HUES6 (cell line): ENCODE measurements at regions not wholly inside any gene's neighbourhood (a gene's known extent, or its start where the extent isn't known, plus 50 kb on each side); places are given as distances from the start of the nearest gene placed in this dataset.
"Not testable (repeated sequence)": the region's sequence is repeated elsewhere in the genome, so short reads cannot be mapped to it uniquely, and the experiment has no call there.

ENCODE experiments used
- H3K27ac ChIP-seq: 2 replicates; pipeline ENCODE4 v1.7.0; 2013; ENCODE audit warnings: low read depth, mild to moderate bottlenecking, low read length, inconsistent platforms
- H3K27me3 ChIP-seq: 2 replicates; pipeline ENCODE4 v1.6.1; 2013; ENCODE audit warnings: low read length; ENCODE audit not compliant: control insufficient read depth, insufficient read depth
- H3K36me3 ChIP-seq: 2 replicates; pipeline ENCODE4 v1.6.1; 2013; ENCODE audit warnings: low read length; ENCODE audit not compliant: control insufficient read depth, insufficient read depth
- H3K4me1 ChIP-seq: 2 replicates; pipeline ENCODE4 v1.6.1; 2013; ENCODE audit warnings: low read length; ENCODE audit not compliant: control insufficient read depth, insufficient read depth
- H3K4me3 ChIP-seq: 2 replicates; pipeline ENCODE4 v1.5.1; 2013; ENCODE audit warnings: low read depth, low read length
- H3K9ac ChIP-seq: one replicate; pipeline ENCODE4 v1.6.1; 2013; ENCODE audit warnings: mild to moderate bottlenecking, low read length
- H3K9me3 ChIP-seq: 2 replicates; pipeline ENCODE4 v1.6.1; 2013; ENCODE audit warnings: low read depth, low read length; ENCODE audit not compliant: control insufficient read depth, insufficient read depth

DNA sequence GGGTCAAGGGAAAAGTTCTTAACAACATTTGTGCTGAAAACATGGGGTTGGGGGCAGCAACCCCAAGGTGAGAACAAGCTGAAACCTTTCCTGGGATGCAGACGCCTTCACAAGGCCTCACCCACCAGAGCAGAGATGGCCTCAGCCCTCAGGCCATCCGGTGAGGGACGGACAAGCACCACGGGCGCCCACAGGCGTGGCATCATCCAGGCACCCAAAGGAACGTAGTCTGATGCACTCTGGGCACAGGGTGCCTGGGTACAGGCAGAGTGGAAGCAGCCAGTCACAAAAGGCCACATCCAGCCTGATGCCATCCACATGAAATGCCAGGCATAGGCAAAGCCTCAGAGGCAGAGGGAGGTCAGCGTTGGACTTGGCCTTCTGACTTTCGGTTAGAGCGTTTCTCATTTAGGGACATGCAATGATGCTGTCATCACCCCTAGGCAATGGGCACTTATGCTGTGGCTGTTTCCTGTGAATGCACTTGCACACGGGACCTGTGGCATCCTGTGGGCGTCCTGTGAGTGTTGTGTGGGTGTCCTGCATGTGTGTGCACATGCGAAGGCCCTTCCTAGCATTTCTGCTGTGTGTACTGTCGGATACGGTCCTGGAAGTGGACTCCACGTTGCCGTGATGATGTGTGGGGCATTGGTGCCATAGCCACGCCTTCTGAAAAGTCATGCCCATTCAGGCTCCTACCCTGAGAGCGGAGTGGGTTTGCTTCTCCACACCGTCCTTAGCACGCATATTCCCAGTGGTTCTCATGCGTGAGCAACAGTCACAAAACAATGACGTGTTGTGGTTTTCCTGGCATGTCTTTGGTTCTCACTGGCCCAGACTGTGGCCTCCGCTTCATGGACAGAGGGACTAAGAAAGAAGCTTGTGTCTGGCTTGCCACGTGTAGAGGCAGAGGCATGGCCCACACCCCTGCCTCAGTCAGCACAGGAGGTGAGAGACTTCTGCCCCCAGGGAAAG, 52.7 kb upstream of the ZNF469 start:
- Histone ChIP-seq H3K27me3 (no peaks in the 10 kb centered on the region), H3K4me1 (no peaks in the 10 kb centered on the region), H3K27ac (no peak overlapping the region)

GRCh38 chr16:88330971-88331890, 51.5 kb upstream of the ZNF469 start:
- Histone ChIP-seq H3K36me3 (no peaks in the 10 kb centered on the region), H3K4me3 (no peak overlapping the region), H3K9ac (no peak overlapping the region), H3K9me3 (peaks cover 16% of the 10 kb centered on the region), H3K27me3 (no peaks in the 10 kb centered on the region), H3K4me1 (no peaks in the 10 kb centered on the region), H3K27ac (no peak overlapping the region)

More for the DNA sequence above, 52.7 kb upstream of the ZNF469 start:
- peaks cover 8% of the 10 kb centered on the region; the same call in 1 of the 2 replicates for H3K9me3 ChIP-seq
- no peak overlapping the region for H3K4me3 ChIP-seq
- no peak overlapping the region for H3K9ac ChIP-seq
- no peaks in the 10 kb centered on the region for H3K36me3 ChIP-seq

DNA sequence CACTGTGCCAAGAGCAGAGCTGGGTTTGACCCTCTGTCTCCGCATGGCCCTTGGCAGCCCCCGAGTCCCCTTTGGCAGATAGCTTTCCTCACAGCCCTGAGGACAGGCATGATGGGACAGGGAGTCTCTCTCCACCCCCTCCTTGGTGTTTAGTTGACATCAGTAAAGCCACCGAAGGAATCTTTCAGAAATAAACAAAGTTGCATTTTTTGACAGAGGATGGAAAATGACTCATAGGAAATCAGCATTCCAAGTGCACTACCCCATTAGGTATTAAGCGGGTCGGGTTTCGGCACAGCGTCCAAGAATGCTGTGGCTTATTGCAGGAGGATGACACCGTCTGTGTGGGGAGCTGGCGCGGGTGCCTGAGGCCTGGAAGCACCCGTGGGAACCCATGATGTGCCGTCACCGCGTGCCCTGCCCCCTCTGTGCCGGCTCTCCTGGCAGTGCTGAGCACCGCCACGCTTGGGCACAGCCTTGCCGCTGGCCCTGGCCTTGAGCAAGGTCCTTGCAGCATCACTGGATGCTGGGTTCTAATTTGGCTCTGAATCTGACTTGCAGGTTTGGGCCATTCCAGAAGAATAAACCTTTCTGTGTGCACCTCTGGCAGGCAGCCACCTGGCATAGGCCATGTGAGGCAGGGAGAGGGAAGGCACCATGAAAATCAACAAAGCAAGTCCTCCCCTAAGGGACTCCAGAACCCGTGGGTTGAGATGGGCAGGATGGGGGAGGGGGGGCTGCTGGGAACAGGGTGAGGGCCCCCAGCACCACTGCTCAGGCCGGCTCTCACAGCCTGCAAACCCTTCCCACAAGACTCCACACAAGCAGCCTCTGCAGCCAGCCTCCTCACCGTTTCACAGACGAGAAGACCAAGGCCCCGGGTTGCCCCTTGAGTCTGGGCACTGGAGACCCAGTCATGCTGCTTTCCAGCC, 50.5 kb upstream of the ZNF469 start:
- no peaks in the 10 kb centered on the region for H3K27me3 ChIP-seq
- no peak overlapping the region for H3K27ac ChIP-seq
- H3K36me3 ChIP-seq = no peaks in the 10 kb centered on the region
- no peak overlapping the region for H3K4me3 ChIP-seq
- H3K4me1 ChIP-seq = no peaks in the 10 kb centered on the region
- no peak overlapping the region for H3K9ac ChIP-seq
- peaks cover 20% of the 10 kb centered on the region for H3K9me3 ChIP-seq

- H3K27me3 ChIP-seq, H3K36me3 ChIP-seq, H3K27ac ChIP-seq, H3K4me3 ChIP-seq, H3K9ac ChIP-seq, H3K4me1 ChIP-seq: not testable (repeated sequence)
- H3K9me3 ChIP-seq = peaks cover 22% of the 10 kb centered on the region
These were observed 49.6 kb upstream of the ZNF469 start for GRCh38 chr16:88332921-88333825.
